Mesothelial cell of epicardium (in vitro differentiated cells): ENCODE measurements at regions not wholly inside any gene's neighbourhood (a gene's known extent, or its start where the extent isn't known, plus 50 kb on each side); places are given as distances from the start of the nearest gene placed in this dataset.
A peak's percentile ranks its signal among the peaks of the same experiment; 100 is the strongest.

Experiments
- DNase-seq, 2 experiments: peaks; one replicate each; pipeline ENCODE4 v3.0.0; 2021; ENCODE audit warnings: low spot score in 2 of 2; ENCODE audit not compliant: unreplicated experiment in 2 of 2
- H3K27ac Mint-ChIP-seq: 2 replicates; pipeline ENCODE4 v1.8.0; 2021; ENCODE audit warnings: mixed read lengths
- H3K27me3 Mint-ChIP-seq: 2 replicates; pipeline ENCODE4 v1.8.0; 2021; ENCODE audit warnings: low read depth, mixed read lengths
- H3K36me3 Mint-ChIP-seq: 2 replicates; pipeline ENCODE4 v1.8.0; 2021; ENCODE audit warnings: mixed read lengths
- H3K4me1 Mint-ChIP-seq: 2 replicates; pipeline ENCODE4 v1.8.0; 2021; ENCODE audit warnings: mixed read lengths
- H3K4me3 Mint-ChIP-seq: 2 replicates; pipeline ENCODE4 v1.8.0; 2021; ENCODE audit warnings: mild to moderate bottlenecking, moderate library complexity, mixed read lengths
- H3K9me3 Mint-ChIP-seq: 2 replicates; pipeline ENCODE4 v1.8.0; 2021; ENCODE audit warnings: mixed read lengths
- TF ChIP-seq, protein P1 (sequence below): fragments of 200-600 bp; sonication (generic); IDR thresholded peaks from one replicate; pipeline ENCODE4 v1.5.0; 2021; ENCODE audit warnings: antibody characterized with exemption; ENCODE audit not compliant: unreplicated experiment

DNA sequence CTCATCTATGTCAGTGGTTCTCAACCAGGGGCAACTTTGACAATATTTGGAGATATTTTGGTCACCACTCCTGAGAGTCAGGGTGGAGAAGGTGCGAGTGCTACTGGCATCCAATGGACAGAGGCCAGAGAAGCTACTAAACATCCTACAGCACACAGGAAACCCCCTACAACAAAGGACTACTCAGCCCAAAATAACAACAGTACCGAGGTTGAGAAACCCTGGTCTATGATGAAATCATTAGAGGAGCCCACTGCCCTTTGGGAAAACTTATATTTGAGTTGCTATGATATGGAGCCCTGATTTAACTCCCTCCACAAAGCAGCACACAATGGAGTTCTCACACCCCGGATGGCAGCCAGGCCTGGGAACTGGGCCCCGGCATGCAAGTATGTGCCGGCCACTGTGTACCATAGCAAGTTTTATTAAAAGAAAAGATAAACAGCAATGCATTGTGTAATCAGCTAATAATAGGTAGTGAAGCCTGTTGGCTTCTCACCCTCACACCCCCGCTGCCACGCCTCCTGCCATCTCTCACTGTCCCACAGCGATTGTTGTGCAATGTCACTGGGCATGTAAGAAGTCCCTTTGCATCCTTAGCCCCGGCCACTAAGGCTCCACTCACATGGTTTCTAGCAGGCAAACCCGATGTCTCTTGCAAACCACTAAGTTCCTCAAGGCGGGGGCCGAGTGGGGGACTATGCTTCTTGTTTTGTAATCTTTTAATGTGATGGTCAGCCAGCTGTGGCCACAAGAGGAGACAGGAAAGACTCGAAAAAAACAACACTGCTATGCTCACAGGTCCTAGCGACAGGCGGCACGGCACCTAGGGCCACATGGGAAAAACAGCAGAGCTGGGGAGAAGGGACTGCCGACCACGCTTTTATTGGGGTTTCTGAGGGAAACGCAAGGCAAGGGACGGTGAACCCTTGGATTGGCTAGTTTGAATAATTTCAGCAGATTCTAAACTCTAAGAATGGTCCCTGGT is 110.0 kb downstream of the AQP9 start:
- no peaks in the 10 kb centered on the region for H3K9me3 Mint-ChIP-seq
- peaks cover 34% of the 10 kb centered on the region for H3K27me3 Mint-ChIP-seq
- H3K4me1 Mint-ChIP-seq: peaks cover 27% of the 10 kb centered on the region
- H3K4me3 Mint-ChIP-seq: no peak overlapping the region
- TF ChIP-seq, protein P1, sequence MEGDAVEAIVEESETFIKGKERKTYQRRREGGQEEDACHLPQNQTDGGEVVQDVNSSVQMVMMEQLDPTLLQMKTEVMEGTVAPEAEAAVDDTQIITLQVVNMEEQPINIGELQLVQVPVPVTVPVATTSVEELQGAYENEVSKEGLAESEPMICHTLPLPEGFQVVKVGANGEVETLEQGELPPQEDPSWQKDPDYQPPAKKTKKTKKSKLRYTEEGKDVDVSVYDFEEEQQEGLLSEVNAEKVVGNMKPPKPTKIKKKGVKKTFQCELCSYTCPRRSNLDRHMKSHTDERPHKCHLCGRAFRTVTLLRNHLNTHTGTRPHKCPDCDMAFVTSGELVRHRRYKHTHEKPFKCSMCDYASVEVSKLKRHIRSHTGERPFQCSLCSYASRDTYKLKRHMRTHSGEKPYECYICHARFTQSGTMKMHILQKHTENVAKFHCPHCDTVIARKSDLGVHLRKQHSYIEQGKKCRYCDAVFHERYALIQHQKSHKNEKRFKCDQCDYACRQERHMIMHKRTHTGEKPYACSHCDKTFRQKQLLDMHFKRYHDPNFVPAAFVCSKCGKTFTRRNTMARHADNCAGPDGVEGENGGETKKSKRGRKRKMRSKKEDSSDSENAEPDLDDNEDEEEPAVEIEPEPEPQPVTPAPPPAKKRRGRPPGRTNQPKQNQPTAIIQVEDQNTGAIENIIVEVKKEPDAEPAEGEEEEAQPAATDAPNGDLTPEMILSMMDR: no peak
- DNase-seq: no peak
- no peaks in the 10 kb centered on the region for H3K36me3 Mint-ChIP-seq
- no peak overlapping the region for H3K27ac Mint-ChIP-seq

DNA sequence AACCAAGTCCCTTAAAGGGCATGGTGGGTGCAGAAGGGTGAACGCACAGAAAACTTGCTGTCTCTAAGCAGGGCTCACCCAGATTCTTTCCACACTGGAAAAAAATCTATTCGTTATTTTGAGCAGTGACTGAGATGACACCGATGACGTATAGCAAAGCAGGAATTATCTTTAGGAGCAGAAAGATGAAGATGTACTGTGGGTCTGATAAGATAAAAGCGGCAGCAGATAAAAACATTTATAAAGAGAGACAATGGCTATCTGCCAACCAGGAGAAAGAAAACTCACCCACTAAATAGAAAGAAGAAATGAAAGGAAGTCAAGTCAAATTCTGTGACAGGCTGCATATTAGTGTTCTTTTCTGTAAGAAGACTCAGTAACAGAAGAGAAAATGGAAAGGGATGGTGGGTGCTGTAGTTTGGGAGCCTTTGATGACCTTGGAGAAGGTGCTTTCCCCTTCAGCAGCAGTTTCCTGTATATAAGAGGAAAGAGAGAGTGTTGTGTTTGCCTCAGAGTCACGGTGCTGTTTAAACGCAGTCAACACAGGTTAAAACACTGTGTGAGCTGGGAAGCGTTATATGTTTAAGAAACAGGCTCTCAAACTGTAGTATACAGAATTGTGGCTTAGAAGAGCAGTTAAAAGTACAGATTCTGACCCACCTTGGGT is 111.6 kb downstream of the AQP9 start:
- Mint-ChIP-seq H3K27ac (peak overlapping the region; percentile 45), H3K4me3 (no peak overlapping the region), H3K27me3 (peaks cover 27% of the 10 kb centered on the region), H3K4me1 (peaks cover 38% of the 10 kb centered on the region), H3K9me3 (peaks cover 2% of the 10 kb centered on the region), H3K36me3 (no peaks in the 10 kb centered on the region)
- DNase-seq: no peak
- TF ChIP-seq, protein P1: no peak

DNA sequence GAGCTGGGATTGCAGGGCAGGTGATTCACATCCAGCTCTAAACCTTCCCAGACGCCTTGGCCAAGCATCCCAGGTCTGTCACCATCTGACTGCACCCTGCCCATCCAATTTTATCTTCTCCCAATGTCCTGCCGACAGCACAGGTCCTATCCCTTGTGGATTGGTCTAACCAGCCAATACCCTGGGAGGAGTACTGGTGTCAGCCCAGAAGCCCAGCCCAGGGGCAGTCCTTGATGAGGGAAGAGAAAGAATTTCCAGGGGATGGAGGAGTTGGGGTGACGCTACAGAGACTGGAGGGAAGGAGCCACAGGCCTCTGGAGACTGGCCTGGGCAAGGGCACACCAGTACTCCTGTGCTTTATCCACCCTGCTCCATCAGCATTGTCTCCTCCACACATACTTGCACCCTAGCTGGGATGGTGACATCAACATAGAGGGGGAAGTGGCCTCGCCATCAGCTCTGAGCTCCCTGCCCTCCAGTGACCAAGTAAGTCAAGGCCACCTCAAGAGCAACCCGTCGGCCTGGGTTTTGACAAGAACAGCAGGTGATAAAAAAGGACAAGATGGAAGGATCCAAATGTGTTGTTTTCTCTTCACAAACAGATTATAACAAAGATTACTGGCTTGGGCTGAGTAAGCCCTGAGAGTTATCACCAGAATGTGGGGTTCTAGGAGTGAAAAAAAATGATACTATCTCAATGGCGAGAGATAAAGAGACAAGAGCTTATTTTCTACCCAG is 114.6 kb downstream of the AQP9 start:
- DNase-seq: no peak
- Mint-ChIP-seq H3K4me3 (no peak overlapping the region), H3K4me1 (peaks cover 38% of the 10 kb centered on the region), H3K27ac (no peak overlapping the region), H3K9me3 (peaks cover 11% of the 10 kb centered on the region), H3K27me3 (peaks cover 9% of the 10 kb centered on the region), H3K36me3 (no peaks in the 10 kb centered on the region)
- TF ChIP-seq, protein P1: no peak

DNA sequence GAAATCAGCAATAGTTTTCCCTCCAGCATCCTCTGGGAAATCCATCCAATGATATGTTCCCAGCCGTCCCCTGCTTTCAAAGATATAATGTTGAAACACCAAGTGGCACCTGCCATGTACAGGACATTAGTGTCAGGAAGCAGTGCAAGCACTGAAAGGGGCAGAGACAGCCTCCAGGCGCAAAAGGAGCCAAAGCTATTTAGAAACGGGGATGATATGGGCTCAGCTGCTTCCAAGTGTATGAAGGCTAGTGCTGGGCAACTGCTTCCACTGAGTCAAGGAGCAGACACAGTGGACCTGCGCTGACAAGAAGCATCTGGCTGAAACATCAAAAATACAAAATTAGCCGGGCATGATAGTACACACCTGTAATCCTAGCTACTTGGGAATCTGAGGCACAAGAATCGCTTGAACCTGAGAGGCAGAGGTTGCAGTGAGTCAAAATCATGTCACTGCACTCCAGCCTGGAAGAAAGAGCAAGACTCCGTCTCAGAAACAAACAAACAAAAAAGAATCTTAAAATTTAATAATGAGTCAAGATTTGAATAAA is 119.7 kb downstream of the AQP9 start:
- Mint-ChIP-seq H3K4me1 (peaks cover 22% of the 10 kb centered on the region), H3K27me3 (peaks cover 8% of the 10 kb centered on the region), H3K9me3 (peaks cover 11% of the 10 kb centered on the region), H3K36me3 (no peaks in the 10 kb centered on the region), H3K27ac (no peak overlapping the region), H3K4me3 (no peak overlapping the region)
- TF ChIP-seq, protein P1: no peak
- DNase-seq: no peak

DNA sequence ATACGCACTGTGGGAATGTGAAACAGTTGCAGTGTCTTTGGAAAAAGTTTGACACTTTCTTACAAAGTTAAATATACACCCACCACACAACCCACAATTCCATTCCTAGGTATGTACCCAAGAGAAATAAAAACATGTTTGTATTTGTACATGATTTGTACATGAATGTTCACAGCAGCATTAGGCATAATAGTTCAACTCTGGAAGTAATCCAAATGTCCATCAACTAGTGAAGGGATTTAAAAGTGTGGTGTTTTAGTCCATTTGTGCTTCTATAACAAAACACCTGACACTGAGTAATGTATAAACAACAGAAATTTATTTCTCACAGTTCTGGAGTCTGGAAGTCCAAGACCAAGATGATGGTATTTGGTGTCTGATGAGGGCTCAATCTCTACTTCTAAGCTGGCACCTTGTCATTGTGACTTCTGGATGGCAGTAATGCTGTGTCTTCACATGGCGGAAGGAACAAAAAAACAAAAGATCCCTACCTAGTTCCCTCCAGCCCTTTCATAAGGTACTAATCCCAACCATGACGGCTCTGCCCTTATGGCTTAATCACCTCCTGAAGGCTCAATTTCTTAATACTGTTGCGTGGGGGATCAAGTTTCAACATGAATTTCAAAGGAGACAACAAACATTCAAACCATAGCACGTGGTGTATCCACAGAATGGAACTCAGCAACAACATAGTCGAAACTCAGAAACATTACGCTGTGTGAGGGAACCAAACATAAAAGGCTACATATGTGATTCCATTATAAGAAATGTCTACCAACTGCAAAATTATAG is 120.5 kb downstream of the AQP9 start:
- Mint-ChIP-seq H3K27ac (no peak overlapping the region), H3K4me1 (peaks cover 22% of the 10 kb centered on the region), H3K9me3 (peaks cover 11% of the 10 kb centered on the region), H3K4me3 (no peak overlapping the region), H3K36me3 (no peaks in the 10 kb centered on the region), H3K27me3 (peaks cover 8% of the 10 kb centered on the region)
- TF ChIP-seq, protein P1: no peak
- no peak for DNase-seq
